IPS DF 4.7 (cell line): ENCODE measurements at regions not wholly inside any gene's neighbourhood (a gene's known extent, or its start where the extent isn't known, plus 50 kb on each side); places are given as distances from the start of the nearest gene placed in this dataset.
"Not testable (repeated sequence)": the region's sequence is repeated elsewhere in the genome, so short reads cannot be mapped to it uniquely, and the experiment has no call there.

Experiments
- DNase-seq: peaks from one replicate; pipeline ENCODE4 v3.0.0-alpha.2; 2013; ENCODE audit warnings: low spot score; ENCODE audit errors: extremely low read depth

DNA sequence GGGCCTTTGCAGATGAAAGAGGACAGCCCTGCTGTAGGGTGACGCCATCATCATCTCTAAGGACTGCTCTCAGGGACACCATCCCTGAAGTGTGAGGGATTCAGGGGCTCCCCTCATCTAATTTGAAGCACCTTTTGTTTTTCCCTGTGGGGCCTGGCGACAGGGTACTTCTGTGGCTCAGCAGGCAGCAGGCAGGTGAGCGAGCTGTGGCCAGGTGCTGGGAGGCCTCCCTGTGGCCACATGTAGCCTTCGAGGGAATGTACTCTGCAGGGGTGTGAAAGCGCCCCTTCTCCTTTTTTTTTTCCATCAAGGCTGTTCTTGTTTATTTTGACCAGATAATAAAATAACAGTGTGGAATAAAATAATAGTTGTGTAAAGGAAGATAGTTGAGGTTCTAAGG is 118.2 kb upstream of the DPP6 start:
- DNase-seq = no peak

- DNase-seq = no peak
These were observed 117.6 kb upstream of the DPP6 start for GRCh38 chr7:153934629-153935028.

- no peak for DNase-seq
These were observed 117.1 kb upstream of the DPP6 start for GRCh38 chr7:153935095-153935494.

DNA sequence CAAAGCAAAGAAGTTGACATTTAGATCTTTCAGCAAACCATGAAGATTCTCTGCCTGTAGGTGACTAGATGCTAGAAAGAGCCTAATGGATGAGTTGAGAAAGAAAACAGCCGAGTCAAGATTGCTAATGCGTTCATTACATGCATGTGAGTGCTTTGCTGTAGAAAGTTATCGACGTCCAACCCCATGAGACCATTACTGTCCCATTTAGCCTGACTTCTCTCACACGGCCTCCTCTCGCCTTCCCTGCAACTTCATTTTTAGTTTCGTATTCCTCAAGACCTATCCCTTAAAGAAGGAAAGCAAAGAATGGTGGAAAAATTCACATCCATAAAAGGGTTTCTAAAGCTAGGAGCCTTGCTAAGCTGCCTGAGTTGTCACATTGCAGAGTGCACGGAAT is 113.7 kb upstream of the DPP6 start:
- DNase-seq = no peak

DNA sequence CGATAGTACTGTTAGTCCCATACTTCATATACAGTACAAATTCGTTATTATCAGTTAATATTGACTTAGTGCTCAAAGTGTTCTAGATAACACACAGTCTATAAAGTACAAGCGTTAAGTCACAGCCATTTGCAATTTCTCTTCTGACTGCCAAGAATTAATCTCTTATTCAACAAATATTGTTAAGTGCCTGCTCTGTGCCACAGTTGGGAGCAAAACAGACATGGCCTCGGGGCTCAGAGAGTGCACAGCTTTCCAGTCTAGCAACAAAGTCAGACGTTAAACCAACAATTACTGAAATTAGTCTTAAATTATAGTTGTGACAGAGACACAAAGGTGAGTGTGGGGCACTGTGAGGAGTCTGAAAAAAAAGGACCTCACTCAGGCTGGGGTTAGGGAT is 113.0 kb upstream of the DPP6 start:
- DNase-seq = no peak

DNA sequence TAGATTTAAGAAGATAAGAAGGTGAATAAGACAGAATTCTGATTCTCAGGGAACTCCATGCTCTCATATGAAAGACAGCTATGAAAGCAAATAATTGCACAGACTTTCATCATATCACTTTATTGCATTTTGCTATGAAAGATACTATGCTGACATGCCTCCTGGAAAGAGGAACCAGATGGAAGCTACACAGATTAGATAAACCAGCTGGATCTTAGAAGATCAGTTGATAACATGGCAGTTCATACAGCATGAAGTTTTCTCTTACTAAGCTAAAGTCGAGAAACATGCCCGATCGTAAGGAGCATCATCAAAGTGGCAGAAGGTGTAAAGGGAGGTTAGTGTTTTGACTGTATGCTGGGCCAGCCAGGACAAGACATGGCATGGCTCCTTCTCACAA is 112.5 kb upstream of the DPP6 start:
- DNase-seq = no peak

GRCh38 chr7:153941061-153941460 is 111.1 kb upstream of the DPP6 start:
- no peak for DNase-seq

DNA sequence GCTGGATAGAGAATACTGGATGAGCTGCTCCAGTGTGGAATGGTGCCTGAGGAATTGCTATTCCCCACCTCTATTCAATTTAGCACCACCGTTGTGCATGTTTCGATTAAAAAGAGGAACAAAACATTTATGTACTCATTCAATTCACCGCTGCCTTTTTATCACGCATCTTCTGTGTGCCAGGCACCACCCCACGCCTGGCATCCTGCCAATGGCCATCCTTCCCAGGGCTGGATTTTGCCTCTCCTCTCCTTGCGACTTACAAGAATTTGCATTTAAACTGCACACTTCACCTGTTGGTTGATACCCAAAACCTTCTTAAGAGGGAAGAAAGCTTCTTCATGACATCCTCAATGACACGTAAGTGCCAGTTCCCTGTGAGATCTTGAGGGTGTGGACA is 110.2 kb upstream of the DPP6 start:
- no peak for DNase-seq

GRCh38 chr7:153943457-153943856 is 108.7 kb upstream of the DPP6 start:
- no peak for DNase-seq

DNA sequence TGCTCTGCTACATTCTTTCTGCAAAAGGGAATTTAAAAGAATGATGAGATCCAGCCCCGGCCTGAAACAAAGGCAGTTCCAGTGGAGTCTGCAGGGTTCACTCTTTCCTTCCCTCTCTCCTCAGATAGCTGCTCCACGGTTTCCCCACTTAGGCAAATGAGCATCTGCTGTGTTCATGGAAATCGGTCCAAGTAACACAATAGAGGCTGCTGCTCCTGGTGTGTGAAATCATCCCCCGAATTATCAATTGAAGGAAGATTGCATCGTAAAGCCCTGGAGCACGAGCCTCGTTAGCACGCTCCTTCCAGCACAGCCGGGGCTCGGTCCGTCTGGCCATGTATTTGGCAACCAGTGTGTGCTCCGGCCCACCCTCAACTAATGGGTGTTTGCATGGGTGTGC is 108.3 kb upstream of the DPP6 start:
- DNase-seq = no peak

DNA sequence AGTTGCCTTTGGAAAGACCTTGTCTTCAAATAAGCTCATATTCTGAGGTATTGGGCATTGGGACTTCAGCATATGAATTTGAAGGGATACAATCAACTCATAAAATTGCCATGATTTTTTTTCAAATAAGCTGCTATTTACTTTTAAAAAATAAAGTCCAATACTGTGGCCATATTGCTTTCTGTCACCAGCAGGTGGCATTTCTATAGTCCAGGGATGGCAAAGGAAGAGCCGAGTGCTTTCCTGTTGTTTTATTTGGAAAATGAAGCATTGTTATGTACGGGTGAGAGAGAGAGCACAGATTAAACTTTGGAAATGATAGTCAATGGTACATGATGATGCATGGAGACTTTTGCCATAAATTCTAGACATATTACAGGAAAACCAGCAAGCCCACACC is 104.1 kb upstream of the DPP6 start:
- no peak for DNase-seq

DNA sequence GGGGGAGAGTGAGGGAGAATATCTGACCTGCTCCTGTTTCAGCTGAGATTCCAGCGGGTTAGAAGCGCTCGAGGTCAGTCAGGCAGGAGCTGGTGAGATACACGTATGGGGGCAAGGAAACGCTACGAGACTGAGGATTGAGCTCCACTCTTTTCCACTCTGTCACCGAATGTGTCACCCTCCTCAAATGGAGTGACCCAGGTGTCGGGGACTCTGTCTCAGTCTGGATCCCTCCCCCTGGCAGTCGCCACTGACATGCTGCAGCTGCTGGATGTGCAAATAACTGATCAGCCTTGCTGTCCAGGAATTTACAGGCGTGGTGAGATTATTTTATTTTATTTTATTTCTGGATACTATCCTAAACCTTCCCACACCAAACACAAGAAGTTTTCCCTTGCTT is 100.9 kb upstream of the DPP6 start:
- no peak for DNase-seq

GRCh38 chr7:153954477-153954876 is 97.7 kb upstream of the DPP6 start:
- DNase-seq = no peak

DNA sequence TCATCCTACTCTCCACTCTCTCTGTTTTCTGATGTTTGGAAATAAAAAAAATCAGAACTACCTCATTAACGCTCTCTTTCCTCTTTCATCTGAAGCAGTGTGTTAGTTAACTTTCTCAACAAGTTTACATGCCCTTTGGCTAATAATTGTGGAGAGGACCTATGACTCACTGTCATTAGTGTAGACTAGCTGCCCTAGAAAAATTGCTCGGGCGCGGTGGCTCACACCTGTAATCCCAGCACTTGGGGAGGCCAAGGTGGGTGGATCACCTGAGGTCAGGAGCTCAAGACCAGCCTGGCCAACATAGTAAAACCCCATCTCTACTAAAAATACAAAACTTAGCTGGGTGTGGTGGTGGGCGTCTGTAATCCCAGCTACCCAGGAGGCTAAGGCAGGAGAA is 94.5 kb upstream of the DPP6 start:
- DNase-seq = not testable (repeated sequence)

- DNase-seq = not testable (repeated sequence)
These were observed 93.8 kb upstream of the DPP6 start for GRCh38 chr7:153958381-153958780.

DNA sequence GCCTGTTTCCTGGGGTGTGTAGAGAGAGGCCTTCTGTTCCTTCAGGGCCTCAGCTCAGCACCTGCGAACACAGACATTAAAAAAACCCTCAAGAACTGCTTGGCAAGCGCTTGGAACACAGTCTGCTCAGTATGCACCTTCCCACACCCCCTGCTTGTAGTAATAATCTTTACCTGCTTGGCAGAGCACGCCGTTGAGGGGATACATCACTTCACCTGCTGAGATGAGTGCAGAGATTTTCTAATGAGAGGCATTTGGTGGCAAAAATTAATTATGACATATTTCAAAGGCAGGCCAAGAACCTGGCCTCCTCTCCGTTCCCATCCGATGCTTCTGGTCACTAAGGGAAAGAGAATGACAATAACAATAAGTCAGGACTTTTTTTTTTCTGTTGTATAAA is 93.4 kb upstream of the DPP6 start:
- DNase-seq = not testable (repeated sequence)

DNA sequence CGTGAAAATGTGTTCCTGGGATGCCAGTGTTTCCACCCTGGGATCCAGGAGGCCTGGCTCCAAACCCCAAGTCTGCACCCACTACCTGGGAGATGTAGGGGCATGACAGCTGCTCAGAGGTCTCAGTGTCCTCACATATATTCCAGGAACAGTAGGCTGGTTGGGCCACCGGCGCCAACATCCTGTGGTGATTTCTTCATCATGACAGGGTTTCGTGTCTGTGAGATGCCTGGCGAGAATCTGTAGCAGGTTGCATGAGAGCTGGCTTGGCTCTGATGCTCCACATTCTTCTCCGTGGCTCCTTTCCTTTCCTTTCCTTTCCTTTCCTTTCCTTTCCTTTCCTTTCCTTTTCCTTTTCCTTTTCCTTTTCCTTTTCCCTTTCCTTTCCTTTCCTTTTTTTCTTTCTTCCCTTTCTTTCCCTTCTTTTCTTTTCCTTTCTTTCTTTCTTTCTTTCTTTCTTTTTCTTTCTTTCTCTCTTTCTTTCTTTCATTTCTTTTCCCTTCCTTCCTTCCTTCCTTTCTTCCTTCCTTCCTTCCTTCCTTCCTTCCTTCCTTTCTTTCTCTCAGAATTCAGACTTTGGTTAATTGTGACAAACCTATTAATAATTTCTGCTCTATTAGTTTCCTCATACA is 87.6 kb upstream of the DPP6 start:
- not testable (repeated sequence) for DNase-seq

DNA sequence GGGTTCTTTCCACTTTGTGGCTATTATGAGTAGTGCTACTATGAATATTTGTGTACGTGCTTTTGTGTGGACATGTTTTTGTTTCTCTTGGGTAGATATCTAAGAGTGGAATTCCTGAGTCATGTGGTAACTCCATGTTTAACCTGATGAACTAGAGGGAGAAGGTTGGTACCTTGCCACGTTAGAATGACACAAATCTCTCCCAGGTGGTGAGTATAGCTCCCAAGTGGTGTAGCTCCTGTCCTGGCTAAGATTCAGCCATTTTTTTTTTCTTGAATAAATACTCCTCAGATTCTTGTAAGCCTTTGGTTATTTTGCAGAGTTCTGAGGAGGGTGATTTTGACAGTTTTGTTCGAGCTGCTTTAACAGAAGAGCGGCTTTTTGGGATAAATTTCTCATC is 83.2 kb upstream of the DPP6 start:
- DNase-seq = not testable (repeated sequence)

DNA sequence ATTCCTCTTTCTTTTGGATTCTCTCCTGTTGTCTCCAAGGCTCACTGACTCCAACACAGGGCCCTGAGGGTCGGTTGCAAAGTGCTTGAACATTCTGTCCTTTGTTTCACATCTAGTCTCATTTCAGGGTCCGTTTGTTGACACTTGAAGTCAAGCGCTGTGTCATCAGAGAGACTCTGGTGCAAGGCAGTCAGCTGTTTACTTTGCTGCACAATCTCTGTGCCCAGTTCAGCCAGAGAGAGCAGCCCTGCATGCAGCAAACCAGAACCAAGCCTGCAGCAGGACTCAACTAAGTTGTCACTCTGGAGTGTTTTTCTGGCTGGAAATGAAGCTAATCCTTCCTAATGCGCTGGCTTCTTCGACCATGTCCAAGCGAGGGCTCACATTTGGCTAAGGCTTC is 77.6 kb upstream of the DPP6 start:
- DNase-seq = not testable (repeated sequence)

GRCh38 chr7:153976745-153977144 is 75.5 kb upstream of the DPP6 start:
- DNase-seq = not testable (repeated sequence)

GRCh38 chr7:153983186-153983585 is 69.0 kb upstream of the DPP6 start:
- not testable (repeated sequence) for DNase-seq

DNA sequence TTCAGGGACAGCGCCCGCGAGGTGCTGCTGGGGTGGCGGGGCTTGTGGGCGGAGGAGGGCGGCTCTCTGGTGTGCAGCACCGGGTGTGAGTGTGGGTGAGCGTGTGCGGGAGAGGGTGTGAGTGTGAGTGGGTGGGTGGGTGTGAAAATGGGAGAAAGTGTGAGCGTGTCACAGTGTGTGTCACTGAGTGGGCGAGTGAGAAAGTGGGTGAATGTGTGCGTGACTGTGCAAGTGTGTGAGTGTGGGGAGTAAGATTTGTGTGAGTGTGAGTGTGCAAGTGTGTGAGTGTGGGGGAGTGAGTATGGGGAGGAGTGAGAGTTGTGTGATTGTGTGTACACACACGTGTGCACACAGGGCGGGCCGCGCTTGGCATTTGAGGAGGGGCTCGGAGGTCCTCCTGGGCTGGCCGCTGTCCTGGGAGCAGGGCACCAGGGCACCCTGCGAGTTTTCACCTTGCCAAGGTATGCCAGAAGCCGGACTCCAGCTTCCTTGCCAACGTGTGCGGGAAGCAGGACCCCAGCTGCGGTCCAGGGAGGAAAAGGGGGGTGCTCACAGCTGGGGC is 63.1 kb upstream of the DPP6 start:
- DNase-seq = not testable (repeated sequence)

GRCh38 chr7:153989742-153990425 is 62.3 kb upstream of the DPP6 start:
- DNase-seq = not testable (repeated sequence)
